ENCODE measurements at regions not wholly inside any gene's neighbourhood (a gene's known extent, or its start where the extent isn't known, plus 50 kb on each side); places are given as distances from the start of the nearest gene placed in this dataset.

DNA sequence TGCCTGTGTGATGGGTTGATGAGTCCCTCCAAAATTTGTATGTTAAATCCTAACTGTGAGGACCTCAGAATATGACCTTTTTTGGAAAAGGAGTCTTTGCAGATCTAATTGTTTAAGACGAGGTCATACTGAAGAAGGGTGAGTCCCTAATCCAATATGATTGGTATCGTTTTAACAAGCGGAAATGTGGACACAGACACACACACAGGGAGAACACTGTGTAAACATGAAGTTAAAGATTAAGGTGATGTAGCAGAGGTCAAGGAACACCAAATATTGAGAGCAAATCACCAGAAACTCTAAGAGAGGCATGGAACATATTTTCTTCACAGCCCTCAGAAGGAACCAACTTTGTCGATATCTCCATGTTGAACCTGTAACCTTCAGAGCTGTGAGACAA, 1106.7 kb downstream of the SLC6A15 start:
- Histone ChIP-seq H3K36me3 (ENCODE audit: low read depth) (no peaks in the 10 kb centered on the region), H3K4me1 (ENCODE audit: low read depth) (no peaks in the 10 kb centered on the region), H3K4me3 (no peak overlapping the region), H3K9me3 (no peaks in the 10 kb centered on the region)
- TF ChIP-seq, protein P1, sequence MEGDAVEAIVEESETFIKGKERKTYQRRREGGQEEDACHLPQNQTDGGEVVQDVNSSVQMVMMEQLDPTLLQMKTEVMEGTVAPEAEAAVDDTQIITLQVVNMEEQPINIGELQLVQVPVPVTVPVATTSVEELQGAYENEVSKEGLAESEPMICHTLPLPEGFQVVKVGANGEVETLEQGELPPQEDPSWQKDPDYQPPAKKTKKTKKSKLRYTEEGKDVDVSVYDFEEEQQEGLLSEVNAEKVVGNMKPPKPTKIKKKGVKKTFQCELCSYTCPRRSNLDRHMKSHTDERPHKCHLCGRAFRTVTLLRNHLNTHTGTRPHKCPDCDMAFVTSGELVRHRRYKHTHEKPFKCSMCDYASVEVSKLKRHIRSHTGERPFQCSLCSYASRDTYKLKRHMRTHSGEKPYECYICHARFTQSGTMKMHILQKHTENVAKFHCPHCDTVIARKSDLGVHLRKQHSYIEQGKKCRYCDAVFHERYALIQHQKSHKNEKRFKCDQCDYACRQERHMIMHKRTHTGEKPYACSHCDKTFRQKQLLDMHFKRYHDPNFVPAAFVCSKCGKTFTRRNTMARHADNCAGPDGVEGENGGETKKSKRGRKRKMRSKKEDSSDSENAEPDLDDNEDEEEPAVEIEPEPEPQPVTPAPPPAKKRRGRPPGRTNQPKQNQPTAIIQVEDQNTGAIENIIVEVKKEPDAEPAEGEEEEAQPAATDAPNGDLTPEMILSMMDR (IDR thresholded peaks at IDR 0.05), result no peak
- DNase-seq (no peak), ATAC-seq (no peak)
- intact Hi-C loops (cut with DNase I, micrococcal nuclease), result no loop called here

DNA sequence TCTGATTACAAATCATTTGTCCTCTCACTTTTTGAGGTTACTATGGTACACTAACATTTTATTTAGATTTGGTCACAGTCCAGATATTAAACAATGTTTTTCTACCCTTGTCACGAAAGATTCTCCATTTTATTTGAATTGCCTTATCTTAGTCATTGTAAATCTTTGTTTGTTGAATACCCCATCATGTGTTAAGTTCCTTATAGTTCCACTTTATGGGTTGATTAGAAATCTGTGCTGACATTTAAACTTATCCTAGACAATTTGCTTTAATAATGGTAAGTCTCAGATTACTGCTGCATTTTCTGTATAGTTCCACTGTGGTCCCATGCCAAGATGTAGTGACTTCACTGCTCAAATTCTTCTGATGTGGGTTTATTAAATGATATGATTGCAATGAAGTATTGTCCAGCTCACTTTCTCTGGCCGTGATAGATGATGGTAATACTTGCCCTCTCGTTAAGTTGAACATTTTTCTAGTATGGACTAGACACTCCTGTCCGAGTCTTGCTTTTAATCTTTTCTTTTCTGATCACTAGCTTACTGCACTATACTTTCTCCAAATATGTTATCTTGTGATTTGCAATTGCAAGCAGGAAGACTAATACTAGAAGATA, 1107.3 kb downstream of the SLC6A15 start:
- intact Hi-C loops (cut with DNase I, micrococcal nuclease), result no loop called here
- Histone ChIP-seq H3K36me3 (ENCODE audit: low read depth) (no peaks in the 10 kb centered on the region), H3K9me3 (no peaks in the 10 kb centered on the region), H3K4me3 (no peak overlapping the region), H3K4me1 (ENCODE audit: low read depth) (no peaks in the 10 kb centered on the region)
- DNase-seq (no peak), ATAC-seq (no peak)
- TF ChIP-seq, protein P1 (IDR thresholded peaks at IDR 0.05), result no peak

DNA sequence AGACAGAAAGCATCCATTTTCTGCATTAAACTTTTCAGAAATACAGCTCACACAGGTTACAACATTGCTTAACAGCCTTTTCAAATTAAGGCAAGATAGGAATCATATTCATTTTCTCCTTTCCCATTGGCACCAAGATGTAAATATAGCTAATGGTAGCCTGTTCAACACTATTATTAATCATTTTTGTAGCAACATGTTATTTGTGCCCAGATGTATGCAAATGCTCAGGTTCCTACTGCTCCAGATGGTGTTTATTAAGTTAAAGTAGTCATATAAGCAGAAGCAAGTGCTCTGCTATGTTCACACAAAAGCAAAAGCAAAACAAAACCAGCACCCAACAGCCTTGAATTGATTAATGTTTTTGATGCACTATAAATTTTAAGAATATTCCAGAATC, 1110.6 kb downstream of the SLC6A15 start:
- no peak overlapping the region for H3K4me3 ChIP-seq
- no peak for ATAC-seq
- no peaks in the 10 kb centered on the region for H3K4me1 ChIP-seq (ENCODE audit: low read depth)
- intact Hi-C loops (cut with DNase I, micrococcal nuclease), result no loop called here
- no peaks in the 10 kb centered on the region for H3K36me3 ChIP-seq (ENCODE audit: low read depth)
- no peak for DNase-seq
- TF ChIP-seq, protein P1 (IDR thresholded peaks at IDR 0.05), result no peak
- H3K9me3 ChIP-seq, result no peaks in the 10 kb centered on the region

DNA sequence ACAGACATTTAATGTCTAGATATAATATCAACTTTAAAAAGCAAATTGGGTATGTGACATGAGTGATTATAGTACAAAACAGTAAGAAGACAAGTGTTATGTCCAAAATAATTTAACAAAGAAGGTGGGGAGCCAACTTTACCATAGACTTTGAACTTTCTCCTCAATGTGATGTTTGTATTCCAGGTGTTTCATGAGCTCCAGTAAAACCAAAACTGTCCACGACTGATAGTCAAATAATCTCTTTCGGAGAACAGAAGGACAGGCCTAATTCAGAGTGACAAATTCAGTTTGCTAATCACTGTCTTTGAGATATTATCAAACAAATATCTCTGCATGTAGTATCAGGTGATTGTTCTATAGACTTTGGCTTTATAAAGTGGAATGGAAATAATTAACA, 1112.6 kb downstream of the SLC6A15 start:
- Histone ChIP-seq H3K9me3 (no peaks in the 10 kb centered on the region), H3K36me3 (ENCODE audit: low read depth) (no peaks in the 10 kb centered on the region), H3K4me1 (ENCODE audit: low read depth) (no peaks in the 10 kb centered on the region), H3K4me3 (no peak overlapping the region)
- no peak for ATAC-seq
- intact Hi-C loops (cut with DNase I, micrococcal nuclease), result no loop called here
- TF ChIP-seq, protein P1 (IDR thresholded peaks at IDR 0.05), result no peak
- no peak for DNase-seq

DNA sequence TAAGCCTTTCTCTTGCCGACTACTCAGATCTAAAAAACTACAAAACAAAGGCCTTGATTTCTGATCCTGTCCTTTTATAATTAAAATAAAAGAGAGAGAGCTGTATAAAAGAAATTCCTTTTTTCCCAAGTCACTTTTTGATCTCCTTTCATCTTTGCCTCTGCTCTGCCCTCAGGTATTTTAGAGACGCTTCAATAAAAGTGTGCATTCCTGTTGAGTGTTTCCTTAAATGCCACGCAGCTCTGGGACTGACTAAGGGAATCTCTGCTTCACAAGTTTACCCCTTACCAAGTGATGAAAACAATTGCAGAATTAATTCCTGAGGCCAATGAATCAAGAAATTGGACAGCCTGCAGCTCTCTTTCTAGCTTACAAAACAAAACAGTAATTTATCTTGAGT, 1109.8 kb downstream of the TMTC2 start:
- H3K4me1 ChIP-seq (ENCODE audit: low read depth), result no peaks in the 10 kb centered on the region
- H3K36me3 ChIP-seq (ENCODE audit: low read depth), result no peaks in the 10 kb centered on the region
- TF ChIP-seq, protein P1 (IDR thresholded peaks at IDR 0.05), result no peak
- ATAC-seq, result no peak
- intact Hi-C loops (cut with DNase I, micrococcal nuclease), result no loop called here
- no peak for DNase-seq
- H3K4me3 ChIP-seq, result no peak overlapping the region
- H3K9me3 ChIP-seq, result no peaks in the 10 kb centered on the region

DNA sequence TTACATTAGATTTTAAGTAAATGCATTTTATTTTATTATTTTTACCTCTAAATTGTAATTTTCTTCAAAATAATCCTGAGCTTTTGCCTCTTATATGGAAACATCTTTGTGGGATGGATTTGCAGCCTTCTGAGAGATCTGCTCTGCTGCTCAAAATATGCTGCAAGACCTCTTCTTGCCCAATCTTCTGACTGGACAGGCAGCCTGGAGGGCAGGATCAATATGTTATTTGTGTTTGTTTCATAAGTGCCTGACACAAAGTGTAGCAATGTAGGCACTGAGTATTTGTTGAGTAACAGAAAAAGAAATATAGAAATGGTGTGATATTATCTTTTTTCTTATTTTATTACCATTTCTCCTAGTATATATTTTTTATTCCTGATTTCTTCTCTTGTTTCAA, 1106.9 kb downstream of the TMTC2 start:
- Histone ChIP-seq H3K4me1 (ENCODE audit: low read depth) (no peaks in the 10 kb centered on the region), H3K36me3 (ENCODE audit: low read depth) (no peaks in the 10 kb centered on the region), H3K9me3 (no peaks in the 10 kb centered on the region), H3K4me3 (no peak overlapping the region)
- intact Hi-C loops (cut with DNase I, micrococcal nuclease), result no loop called here
- TF ChIP-seq, protein P1 (IDR thresholded peaks at IDR 0.05), result no peak
- DNase-seq, result no peak
- ATAC-seq, result no peak

Measured in mucosa of descending colon (tissue), 3 donors.